GM12878 (cell line): ENCODE measurements at regions not wholly inside any gene's neighbourhood (a gene's known extent, or its start where the extent isn't known, plus 50 kb on each side); places are given as distances from the start of the nearest gene placed in this dataset.
A peak's percentile ranks its signal among the peaks of the same experiment; 100 is the strongest.

ENCODE experiments used
- ATAC-seq: fragments of 200-7000 bp; cut with Tn5 transposase; 3 replicates; pipeline ENCODE4 v1.9.1; 2020; ENCODE audit warnings: mild to moderate bottlenecking, moderate library complexity
- BruUV-seq: library from RNA; stranded (reverse); fragments of 400-500 nt; replicated peaks from 2 replicates; lab custom pipeline; 2021; lab: Mats Ljungman, UMichigan
- CTCF ChIA-PET: fragments of 300-600 bp; sonication (Branson Sonifier 250); formaldehyde crosslinking; extraction: SDS; loops from one replicate; lab custom pipeline; 2021; ENCODE audit warnings: inconsistent platforms; lab: Yijun Ruan, JAX
- POLR2A ChIA-PET: fragments of 350-600 bp; formaldehyde crosslinking; extraction: SDS; loops from one replicate; lab custom pipeline; 2021; ENCODE audit warnings: inconsistent platforms; lab: Charles Lee
- RAD21 ChIA-PET: fragments of 300-600 bp; sonication (Branson Sonifier 250); formaldehyde crosslinking; loops from one replicate; lab custom pipeline; 2023; ENCODE audit warnings: antibody characterized with exemption; ENCODE audit not compliant: unreplicated experiment; lab: Charles Lee
- SMC1A ChIA-PET: fragments of 300-600 bp; sonication (Branson Sonifier 250); formaldehyde crosslinking; loops from one replicate; lab custom pipeline; 2023; ENCODE audit not compliant: unreplicated experiment, uncharacterized antibody; lab: Charles Lee
- DNase-seq: peaks from one replicate; pipeline ENCODE4 v3.0.0-alpha.2; 2011; ENCODE audit warnings: low read depth, low spot score
- FAIRE-seq: peaks from 3 replicates; lab custom pipeline; 2011; peaks lifted over from hg19 to GRCh38; lab: Jason Lieb, UNC
- H2AFZ ChIP-seq: 2 replicates; pipeline ENCODE4 v1.6.0; 2011; ENCODE audit warnings: low read depth, low read length, control low read depth; ENCODE audit not compliant: control insufficient read depth
- H3K27ac ChIP-seq: 2 replicates; pipeline ENCODE4 v1.5.1; 2011; ENCODE audit warnings: control low read depth; ENCODE audit not compliant: control insufficient read depth, insufficient read depth
- H3K27me3 ChIP-seq, 2 experiments: replicated peaks in 1 of 2; 2 replicates each; pipeline versions ENCODE4 v1.6.0 to v1.6.1; 2011; ENCODE audit warnings: low read length in 1 of 2; ENCODE audit not compliant: control insufficient read depth in 2 of 2, insufficient read depth in 2 of 2
- H3K36me3 ChIP-seq, 2 experiments: 2 replicates each; pipeline ENCODE4 v1.5.1; 2011; ENCODE audit warnings: low read length in 1 of 2; ENCODE audit not compliant: control insufficient read depth in 2 of 2, insufficient read depth in 2 of 2
- H3K4me1 ChIP-seq: 2 replicates; pipeline ENCODE4 v1.6.1; 2011; ENCODE audit warnings: mild to moderate bottlenecking, low read length, moderate library complexity, mixed read lengths; ENCODE audit not compliant: control insufficient read depth, insufficient read depth
- H3K4me2 ChIP-seq: 2 replicates; pipeline ENCODE4 v1.6.0; 2011; ENCODE audit warnings: control low read depth; ENCODE audit not compliant: control insufficient read depth, insufficient read depth
- H3K4me3 ChIP-seq: fragments of 200-600 bp; sonication (generic); 2 replicates; pipeline ENCODE4 v1.5.1; 2016
- H3K79me2 ChIP-seq: 2 replicates; pipeline ENCODE4 v1.6.0; 2011; ENCODE audit warnings: low read length; ENCODE audit not compliant: control insufficient read depth, insufficient read depth
- H3K9ac ChIP-seq: 2 replicates; pipeline ENCODE4 v1.8.0; 2011; ENCODE audit warnings: low read length, control low read depth, mixed read lengths; ENCODE audit not compliant: control insufficient read depth, insufficient read depth
- H3K9me3 ChIP-seq: replicated peaks from 3 replicates; pipeline ENCODE4 v1.5.1; 2011; ENCODE audit warnings: mild to moderate bottlenecking, low read length; ENCODE audit not compliant: control insufficient read depth, insufficient read depth
- H4K20me1 ChIP-seq: 2 replicates; pipeline ENCODE4 v1.6.0; 2011; ENCODE audit not compliant: control insufficient read depth, insufficient read depth
- BHLHE40 ChIP-seq, 2 experiments: fragments of 450-650 bp in 1 of 2; IDR thresholded peaks; 2 replicates each; pipeline ENCODE4 v1.6.1; 2011 to 2017; ENCODE audit warnings: low read depth in 2 of 2, borderline replicate concordance in 1 of 2, improper control_type of control experiment in 1 of 2, low read length in 1 of 2, mild to moderate bottlenecking in 1 of 2
- DPF2 ChIP-seq: fragments of 450-650 bp; IDR thresholded peaks from 2 replicates; pipeline ENCODE4 v1.6.1; 2017; ENCODE audit warnings: mild to moderate bottlenecking
- MTA2 ChIP-seq: fragments of 450-650 bp; IDR thresholded peaks from 2 replicates; pipeline ENCODE4 v1.6.1; 2016; ENCODE audit warnings: low read depth, mild to moderate bottlenecking, moderate library complexity
- RELB ChIP-seq: fragments of 450-650 bp; IDR thresholded peaks from 2 replicates; pipeline ENCODE4 v1.6.1; 2017; ENCODE audit warnings: low read depth, mild to moderate bottlenecking, moderate library complexity
- RUNX3 ChIP-seq: IDR thresholded peaks from 2 replicates; pipeline ENCODE4 v1.6.1; 2012; ENCODE audit warnings: low read length, inconsistent platforms
- SP1 ChIP-seq: IDR thresholded peaks from one replicate; pipeline ENCODE4 v1.6.1; 2011; ENCODE audit warnings: low read depth, low read length
- TCF3 ChIP-seq: IDR thresholded peaks from 2 replicates; pipeline ENCODE4 v1.6.1; 2012; ENCODE audit warnings: low read depth, mild to moderate bottlenecking, low read length, borderline replicate concordance; ENCODE audit not compliant: insufficient read depth
- ZZZ3 ChIP-seq: IDR thresholded peaks from 2 replicates; pipeline ENCODE4 v1.6.1; 2011; ENCODE audit warnings: low read depth; ENCODE audit not compliant: control insufficient read depth, insufficient read length
- WGBS: methylation state at CpG from one replicate; pipeline ENCODE4 v1.1.6; 2016; ENCODE audit warnings: low lambda C conversion rate; ENCODE audit not compliant: insufficient replicate concordance, insufficient coverage; ENCODE audit errors: missing lambda C conversion rate; 5-methylcytosine and 5-hydroxymethylcytosine counted together
- in situ Hi-C: fragments of 300-500 bp; cut with MboI; formaldehyde crosslinking; loops from 9 replicates; pipeline ENCODE4 v1.14.3; 2018; ENCODE audit warnings: mixed read lengths
- intact Hi-C: fragments of 100-400 bp; cut with micrococcal nuclease; formaldehyde crosslinking; loops from one replicate; pipeline ENCODE4 v1.14.2; 2022; ENCODE audit not compliant: unreplicated experiment
- TF ChIP-seq, protein P1 (sequence below): IDR thresholded peaks from 2 replicates; pipeline ENCODE4 v1.6.1; 2012; ENCODE audit warnings: low read depth, low read length, improper control_type of control experiment

DNA sequence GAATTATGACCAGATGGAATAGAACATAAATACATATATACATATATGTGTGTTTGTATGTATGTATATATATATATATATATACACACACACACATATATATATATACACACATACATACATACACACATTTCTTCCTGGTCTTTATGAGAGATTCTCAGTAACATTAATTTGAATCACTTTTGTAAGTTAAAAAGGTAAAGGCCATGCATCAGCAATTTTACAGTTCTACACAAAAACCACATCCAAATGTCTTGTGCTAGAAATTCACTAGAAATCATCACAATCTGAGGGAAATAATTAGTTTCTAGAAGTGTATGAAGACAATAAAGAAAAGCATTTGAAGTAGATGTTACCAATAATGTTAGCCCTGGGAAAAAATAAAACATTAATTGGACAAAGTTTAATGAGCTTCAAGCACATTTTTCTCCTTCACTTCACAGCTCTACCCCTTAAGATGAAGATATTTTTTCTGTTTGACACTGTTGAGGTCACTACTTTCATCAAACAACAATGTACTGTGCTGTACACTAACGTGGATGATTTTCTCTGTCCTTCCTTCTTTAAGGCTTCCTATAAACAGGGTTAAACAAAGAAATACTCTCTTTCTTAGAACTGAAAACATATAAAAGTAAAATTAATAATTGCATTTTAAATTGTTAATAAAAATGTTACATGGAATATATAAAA lies 189.2 kb upstream of the NR4A3 start:
- no peak for DNase-seq
- no peaks in the 10 kb centered on the region for H3K36me3 ChIP-seq
- H2AFZ ChIP-seq: no peak overlapping the region
- ChIA-PET POLR2A (no interaction called here), CTCF (interaction anchor here (1.0 kb wide), 1 partner anchor 367 kb away, joined by 3 read pairs; no protein-coding TSS in a partner anchor), RAD21 (interaction anchor here (0.6 to 1.5 kb wide), 6 partner anchors 9 to 587 kb away, joined by 3 read pairs; no protein-coding TSS in a partner anchor), SMC1A (interaction anchor here (0.6 to 3.0 kb wide), 7 partner anchors 28 to 359 kb away, joined by 3 to 7 read pairs (median 3); no protein-coding TSS in a partner anchor)
- H4K20me1 ChIP-seq: no peaks in the 10 kb centered on the region
- no peak overlapping the region; the same call in none of the 2 replicates for H3K27ac ChIP-seq
- FAIRE-seq: no peak
- peak; percentile 77 for ATAC-seq
- peaks cover 7% of the 10 kb centered on the region for H3K4me1 ChIP-seq
- H3K9me3 ChIP-seq: no peaks in the 10 kb centered on the region
- WGBS: 0% methylated on average over 1 of the region's 1 CpG
- intact Hi-C loops: loop anchor here (2.0 kb wide), 1 partner anchor 40 kb away; no protein-coding TSS in a partner anchor
- H3K27me3 ChIP-seq: no peaks in the 10 kb centered on the region
- peak overlapping the region; percentile 30; the same call in 1 of the 2 replicates for H3K4me2 ChIP-seq
- in situ Hi-C loops: no loop called here
- H3K4me3 ChIP-seq: no peak overlapping the region
- H3K79me2 ChIP-seq: no peaks in the 10 kb centered on the region
- H3K9ac ChIP-seq: no peak overlapping the region
- peak in 1 of 2 experiments; percentile 16; a peak in 1 of 4 replicates for TF ChIP-seq BHLHE40 (IDR thresholded peaks at IDR 0.05; ENCODE audit: borderline replicate concordance in 1 of 2, low read depth in 2 of 2, low read length in 1 of 2)
- TF ChIP-seq RELB: peak; percentile 15; the same call in 1 of the 2 replicates
- TF ChIP-seq DPF2: peak; percentile 27; the same call in 1 of the 2 replicates
- TF ChIP-seq RUNX3: peak; percentile 39; the same call in 1 of the 2 replicates
- no peak for TF ChIP-seq ZZZ3
- TF ChIP-seq, protein P1, sequence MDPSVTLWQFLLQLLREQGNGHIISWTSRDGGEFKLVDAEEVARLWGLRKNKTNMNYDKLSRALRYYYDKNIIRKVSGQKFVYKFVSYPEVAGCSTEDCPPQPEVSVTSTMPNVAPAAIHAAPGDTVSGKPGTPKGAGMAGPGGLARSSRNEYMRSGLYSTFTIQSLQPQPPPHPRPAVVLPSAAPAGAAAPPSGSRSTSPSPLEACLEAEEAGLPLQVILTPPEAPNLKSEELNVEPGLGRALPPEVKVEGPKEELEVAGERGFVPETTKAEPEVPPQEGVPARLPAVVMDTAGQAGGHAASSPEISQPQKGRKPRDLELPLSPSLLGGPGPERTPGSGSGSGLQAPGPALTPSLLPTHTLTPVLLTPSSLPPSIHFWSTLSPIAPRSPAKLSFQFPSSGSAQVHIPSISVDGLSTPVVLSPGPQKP: no peak
- TF ChIP-seq MTA2: peak; percentile 90
- TF ChIP-seq TCF3: no peak
- TF ChIP-seq SP1: no peak
- no TSS peak for BruUV-seq
